Keratinocyte (primary cell): ENCODE measurements at regions not wholly inside any gene's neighbourhood (a gene's known extent, or its start where the extent isn't known, plus 50 kb on each side); places are given as distances from the start of the nearest gene placed in this dataset.

Experiments
- DNase-seq: peaks from one replicate; pipeline ENCODE4 v3.0.0-alpha.2; 2011; ENCODE audit warnings: low read depth, missing footprints, low spot score
- FAIRE-seq: peaks from 2 replicates; lab custom pipeline; 2011; peaks lifted over from hg19 to GRCh38; lab: Jason Lieb, UNC
- H2AFZ ChIP-seq: 2 replicates; pipeline ENCODE4 v1.6.0; 2012; ENCODE audit warnings: low read length, control low read depth, inconsistent platforms; ENCODE audit not compliant: control insufficient read depth
- H3K27ac ChIP-seq: 2 replicates; pipeline ENCODE4 v1.5.1; 2011; ENCODE audit warnings: low read length; ENCODE audit not compliant: control insufficient read depth, insufficient read depth
- H3K27me3 ChIP-seq: 3 replicates; pipeline ENCODE4 v1.6.0; 2011; ENCODE audit warnings: low read length; ENCODE audit not compliant: control insufficient read depth, insufficient read depth; ENCODE audit errors: extremely low read depth
- H3K36me3 ChIP-seq, 2 experiments: 2 replicates in 1 of 2; 3 replicates in 1 of 2; pipeline ENCODE4 v1.5.1; 2011; ENCODE audit warnings: low read length in 2 of 2, mild to moderate bottlenecking in 1 of 2; ENCODE audit not compliant: control insufficient read depth in 2 of 2, insufficient read depth in 2 of 2; ENCODE audit errors: extremely low read depth in 1 of 2
- H3K4me1 ChIP-seq: 3 replicates; pipeline ENCODE4 v1.5.1; 2011; ENCODE audit warnings: low read length; ENCODE audit not compliant: control insufficient read depth, insufficient read depth; ENCODE audit errors: extremely low read depth
- H3K4me2 ChIP-seq: 3 replicates; pipeline ENCODE4 v1.6.0; 2011; ENCODE audit warnings: low read depth, low read length; ENCODE audit not compliant: control insufficient read depth, insufficient read depth; ENCODE audit errors: extremely low read depth
- H3K4me3 ChIP-seq, 3 experiments: fragments of 200-600 bp in 1 of 3; sonication (generic) in 1 of 3; 2 replicates in 2 of 3; 3 replicates in 1 of 3; pipeline ENCODE4 v1.5.1; 2011 to 2016; ENCODE audit warnings: low read length in 3 of 3, mild to moderate bottlenecking in 3 of 3, control low read depth in 2 of 3, inconsistent platforms in 1 of 3, low read depth in 1 of 3, mixed read lengths in 1 of 3, mixed run types in 1 of 3, moderate library complexity in 1 of 3; ENCODE audit not compliant: control insufficient read depth in 2 of 3, insufficient read depth in 2 of 3; ENCODE audit errors: extremely low read depth in 1 of 3
- H3K79me2 ChIP-seq: 2 replicates; pipeline ENCODE4 v1.6.0; 2012; ENCODE audit warnings: low read length; ENCODE audit not compliant: control insufficient read depth, insufficient read depth
- H3K9ac ChIP-seq: 3 replicates; pipeline ENCODE4 v1.6.0; 2011; ENCODE audit warnings: low read length; ENCODE audit not compliant: control insufficient read depth, insufficient read depth; ENCODE audit errors: extremely low read depth
- H3K9me1 ChIP-seq: 3 replicates; pipeline ENCODE4 v1.6.0; 2011; ENCODE audit warnings: low read length; ENCODE audit not compliant: control insufficient read depth, insufficient read depth; ENCODE audit errors: extremely low read depth
- H3K9me3 ChIP-seq: 2 replicates; pipeline ENCODE4 v1.5.1; 2012; ENCODE audit warnings: low read depth, low read length; ENCODE audit not compliant: control insufficient read depth
- H4K20me1 ChIP-seq: 3 replicates; pipeline ENCODE4 v1.6.0; 2011; ENCODE audit warnings: low read length; ENCODE audit not compliant: control insufficient read depth, insufficient read depth; ENCODE audit errors: extremely low read depth
- CTCF ChIP-seq, 3 experiments: IDR thresholded peaks in 1 of 3; conservative IDR thresholded peaks in 1 of 3; optimal IDR thresholded peaks in 1 of 3; 2 replicates in 2 of 3; 3 replicates in 1 of 3; pipeline versions ENCODE3 to v1.5.1; 2011; ENCODE audit warnings: low read length in 3 of 3, mild to moderate bottlenecking in 3 of 3, moderate library complexity in 2 of 3, control low read depth in 1 of 3, inconsistent platforms in 1 of 3; ENCODE audit not compliant: insufficient read depth in 2 of 3; ENCODE audit errors: extremely low read depth in 1 of 3
- EZH2 ChIP-seq: IDR thresholded peaks from one replicate; pipeline ENCODE4 v1.6.1; 2012; ENCODE audit warnings: inconsistent platforms, mild to moderate bottlenecking, low read length, moderate library complexity
- dilution Hi-C: fragments of 300-500 bp; cut with MboI; formaldehyde crosslinking; loops from one replicate; pipeline ENCODE4 v1.7.0; 2020; ENCODE audit warnings: low sequenced_read_pairs; ENCODE audit not compliant: extremely low pct_ligation_motif_present

- no peak overlapping the region for H3K9ac ChIP-seq
- no peaks in the 10 kb centered on the region for H3K36me3 ChIP-seq
- no peaks in the 10 kb centered on the region for H4K20me1 ChIP-seq
- no peaks in the 10 kb centered on the region for H3K4me1 ChIP-seq
- H3K27me3 ChIP-seq, result no peaks in the 10 kb centered on the region
- dilution Hi-C loops, result no loop called here
- H3K4me3 ChIP-seq, result no peak overlapping the region
- no peaks in the 10 kb centered on the region for H3K9me3 ChIP-seq
- no peaks in the 10 kb centered on the region for H3K79me2 ChIP-seq
- H3K4me2 ChIP-seq, result no peak overlapping the region
- no peak for TF ChIP-seq CTCF (optimal IDR thresholded peaks at IDR 0.05 in 1 of 3, IDR thresholded peaks at IDR 0.05 in 1 of 3, conservative IDR thresholded peaks at IDR 0.05 in 1 of 3; ENCODE audit: extremely low read depth in 1 of 3, insufficient read depth in 2 of 3, low read length in 3 of 3)
- no peak for TF ChIP-seq EZH2
- no peak overlapping the region for H2AFZ ChIP-seq
- no peaks in the 10 kb centered on the region for H3K9me1 ChIP-seq
- no peak overlapping the region for H3K27ac ChIP-seq
- DNase-seq, result no peak
- no peak for FAIRE-seq
These were observed 109.7 kb upstream of the GMDS start for GRCh38 chr6:2355150-2355549.

GRCh38 chr6:2354138-2354491, 108.7 kb upstream of the GMDS start:
- dilution Hi-C loops, result no loop called here
- no peaks in the 10 kb centered on the region for H3K79me2 ChIP-seq
- H2AFZ ChIP-seq, result no peak overlapping the region
- no peaks in the 10 kb centered on the region for H3K36me3 ChIP-seq
- no peak overlapping the region for H3K4me3 ChIP-seq
- H3K4me2 ChIP-seq, result no peak overlapping the region
- H3K9me3 ChIP-seq, result no peaks in the 10 kb centered on the region
- no peak overlapping the region for H3K27ac ChIP-seq
- TF ChIP-seq CTCF (optimal IDR thresholded peaks at IDR 0.05 in 1 of 3, IDR thresholded peaks at IDR 0.05 in 1 of 3, conservative IDR thresholded peaks at IDR 0.05 in 1 of 3; ENCODE audit: extremely low read depth in 1 of 3, insufficient read depth in 2 of 3, low read length in 3 of 3) (no peak), EZH2 (no peak)
- H3K4me1 ChIP-seq, result no peaks in the 10 kb centered on the region
- H4K20me1 ChIP-seq, result no peaks in the 10 kb centered on the region
- no peaks in the 10 kb centered on the region for H3K9me1 ChIP-seq
- no peaks in the 10 kb centered on the region for H3K27me3 ChIP-seq
- DNase-seq (no peak), FAIRE-seq (no peak)
- H3K9ac ChIP-seq, result no peak overlapping the region
